ENCODE measurements at regions not wholly inside any gene's neighbourhood (a gene's known extent, or its start where the extent isn't known, plus 50 kb on each side); places are given as distances from the start of the nearest gene placed in this dataset.
A peak's percentile ranks its signal among the peaks of the same experiment; 100 is the strongest.

GRCh38 chr9:81053298-81054025 is 635.9 kb downstream of the TLE1 start:
- no peak overlapping the region for H3K27ac ChIP-seq
- no peak for DNase-seq (ENCODE audit: low spot score)
- ChIA-PET POLR2A (ENCODE audit: low non-redundant PET) (no interaction called here), CTCF (interaction anchor here (0.5 to 0.6 kb wide), 2 partner anchors 51 to 390 kb away, joined by 3 to 7 read pairs; no protein-coding TSS in a partner anchor)
- no peak for TF ChIP-seq CTCF (conservative IDR thresholded peaks at IDR 0.05; ENCODE audit: low read depth)

- H3K27ac ChIP-seq = no peak overlapping the region
- ChIA-PET CTCF (interaction anchor here (0.5 to 0.6 kb wide), 3 partner anchors 51 to 797 kb away, joined by 3 to 7 read pairs (median 4); no protein-coding TSS in a partner anchor), POLR2A (ENCODE audit: low non-redundant PET) (no interaction called here)
- DNase-seq (ENCODE audit: low spot score) = peak; percentile 33
- no peak for TF ChIP-seq CTCF (conservative IDR thresholded peaks at IDR 0.05; ENCODE audit: low read depth)
Measured at GRCh38 chr9:81052846-81053245, 636.5 kb downstream of the TLE1 start.

GRCh38 chr9:81047280-81047679 is 642.1 kb downstream of the TLE1 start:
- TF ChIP-seq CTCF (conservative IDR thresholded peaks at IDR 0.05; ENCODE audit: low read depth) = no peak
- H3K27ac ChIP-seq = no peak overlapping the region
- DNase-seq (ENCODE audit: low spot score) = no peak
- ChIA-PET CTCF (no interaction called here), POLR2A (ENCODE audit: low non-redundant PET) (no interaction called here)

- CTCF ChIA-PET = interaction anchor here (0.7 kb wide), 1 partner anchor 530 kb away, joined by 3 read pairs; no protein-coding TSS in a partner anchor
- POLR2A ChIA-PET (ENCODE audit: low non-redundant PET) = no interaction called here
- no peak for TF ChIP-seq CTCF (conservative IDR thresholded peaks at IDR 0.05; ENCODE audit: low read depth)
Measured at GRCh38 chr9:81045658-81046057, 643.7 kb downstream of the TLE1 start.

GRCh38 chr9:81037889-81038288 is 651.5 kb downstream of the TLE1 start:
- ChIA-PET CTCF (no interaction called here), POLR2A (ENCODE audit: low non-redundant PET) (no interaction called here)
- no peak for DNase-seq (ENCODE audit: low spot score)
- no peak for TF ChIP-seq CTCF (conservative IDR thresholded peaks at IDR 0.05; ENCODE audit: low read depth)
- H3K27ac ChIP-seq = no peak overlapping the region

More at GRCh38 chr9:81045658-81046057, 643.7 kb downstream of the TLE1 start:
- DNase-seq (ENCODE audit: low spot score) = no peak
- no peak overlapping the region for H3K27ac ChIP-seq

GRCh38 chr9:81035601-81036000 is 653.7 kb downstream of the TLE1 start:
- ChIA-PET POLR2A (ENCODE audit: low non-redundant PET) (no interaction called here), CTCF (no interaction called here)
- TF ChIP-seq CTCF (conservative IDR thresholded peaks at IDR 0.05; ENCODE audit: low read depth) = no peak
- no peak for DNase-seq (ENCODE audit: low spot score)
- H3K27ac ChIP-seq = no peak overlapping the region
